Neural progenitor cell (in vitro differentiated cells): ENCODE measurements at regions not wholly inside any gene's neighbourhood (a gene's known extent, or its start where the extent isn't known, plus 50 kb on each side); places are given as distances from the start of the nearest gene placed in this dataset.

Experiments
- CTCF ChIP-seq: fragments of 200-600 bp; sonication (generic); IDR thresholded peaks from 2 replicates; pipeline ENCODE4 v1.5.1; 2017; ENCODE audit warnings: antibody characterized with exemption, mild to moderate bottlenecking
- EZH2 ChIP-seq: fragments of 200-600 bp; sonication (generic); IDR thresholded peaks from 2 replicates; pipeline ENCODE4 v1.6.1; 2017; ENCODE audit warnings: antibody characterized with exemption, mild to moderate bottlenecking, moderate library complexity
- EZH2phosphoT487 ChIP-seq: fragments of 200-600 bp; sonication (generic); IDR thresholded peaks from 2 replicates; pipeline ENCODE4 v1.6.1; 2017; ENCODE audit warnings: antibody characterized with exemption

GRCh38 chr20:1782181-1782580 is 113.0 kb upstream of the SIRPA start:
- no peak for TF ChIP-seq CTCF
- TF ChIP-seq EZH2phosphoT487, result no peak
- no peak for TF ChIP-seq EZH2
